ENCODE measurements at regions not wholly inside any gene's neighbourhood (a gene's known extent, or its start where the extent isn't known, plus 50 kb on each side); places are given as distances from the start of the nearest gene placed in this dataset.

- no peak for DNase-seq (ENCODE audit: low spot score)
These were observed 176.7 kb upstream of the CTTNBP2NL start for GRCh38 chr1:112219267-112219666.

- DNase-seq (ENCODE audit: low spot score) = no peak
These were observed 165.8 kb upstream of the CTTNBP2NL start for GRCh38 chr1:112230232-112230631.

DNA sequence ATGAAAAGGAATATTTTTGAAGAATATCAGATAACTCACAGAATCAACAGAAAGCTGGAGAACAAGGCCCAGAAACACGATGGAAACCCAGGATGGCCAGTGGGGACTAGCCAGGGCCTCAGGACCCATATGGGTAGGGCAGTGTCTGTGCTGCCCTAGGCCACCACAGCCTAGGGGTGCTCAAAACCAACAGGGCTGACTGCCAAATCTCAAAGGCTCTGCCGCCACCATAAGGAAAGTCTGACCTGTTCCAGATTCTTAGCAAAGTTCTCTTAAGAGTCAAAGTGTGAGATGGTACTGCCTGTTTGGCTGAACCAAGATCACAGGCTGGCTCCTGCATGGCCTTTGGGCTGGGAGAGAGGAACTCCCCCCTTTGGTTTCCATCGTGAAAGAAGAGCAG lies 164.7 kb upstream of the CTTNBP2NL start:
- DNase-seq (ENCODE audit: low spot score) = no peak

GRCh38 chr1:112232848-112233247 lies 163.2 kb upstream of the CTTNBP2NL start:
- no peak for DNase-seq (ENCODE audit: low spot score)

DNA sequence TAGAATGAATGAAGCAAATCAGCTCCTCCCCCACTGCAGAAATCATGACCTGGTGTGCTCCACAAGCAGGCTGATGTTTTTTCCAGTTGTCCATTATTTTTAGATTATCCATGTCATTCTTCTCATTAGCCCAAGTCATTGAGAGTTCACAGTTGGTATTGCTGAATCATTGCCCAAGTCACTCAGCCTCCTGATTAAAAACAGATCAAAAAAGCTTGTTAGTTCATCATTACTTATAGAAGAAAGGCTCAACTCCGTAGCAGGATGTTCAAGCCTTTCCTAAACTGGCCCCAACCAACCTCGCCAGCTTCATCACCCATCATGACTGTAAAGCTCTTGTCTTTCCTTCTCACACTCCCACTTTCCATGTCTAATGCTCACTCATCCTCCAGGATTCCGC lies 161.3 kb upstream of the CTTNBP2NL start:
- DNase-seq (ENCODE audit: low spot score) = no peak

GRCh38 chr1:112237983-112238545 lies 157.9 kb upstream of the CTTNBP2NL start:
- DNase-seq (ENCODE audit: low spot score) = no peak

- no peak for DNase-seq (ENCODE audit: low spot score)
These were observed 156.2 kb upstream of the CTTNBP2NL start for GRCh38 chr1:112239683-112240330.

- no peak for DNase-seq (ENCODE audit: low spot score)
These were observed 153.5 kb upstream of the CTTNBP2NL start for GRCh38 chr1:112242470-112242869.

DNA sequence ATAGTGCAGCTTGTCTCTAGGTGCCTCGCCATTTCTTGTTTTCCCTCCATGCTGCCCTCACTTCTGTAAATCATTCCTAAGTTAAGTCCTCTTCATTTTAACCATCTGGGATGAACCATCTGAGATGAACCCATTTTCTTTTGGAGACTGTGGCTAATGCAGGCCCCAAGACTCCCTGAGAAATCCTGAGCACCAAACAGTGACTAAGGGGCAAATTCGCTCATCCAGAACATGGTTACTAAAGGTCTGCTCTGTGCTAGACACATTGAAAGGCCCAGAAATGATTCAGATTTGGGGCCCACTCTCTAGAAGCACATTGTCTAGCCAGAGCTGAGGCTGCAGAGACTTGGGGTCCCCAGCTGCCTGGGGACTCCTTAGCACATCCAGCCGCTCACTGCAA lies 151.9 kb upstream of the CTTNBP2NL start:
- no peak for DNase-seq (ENCODE audit: low spot score)

DNA sequence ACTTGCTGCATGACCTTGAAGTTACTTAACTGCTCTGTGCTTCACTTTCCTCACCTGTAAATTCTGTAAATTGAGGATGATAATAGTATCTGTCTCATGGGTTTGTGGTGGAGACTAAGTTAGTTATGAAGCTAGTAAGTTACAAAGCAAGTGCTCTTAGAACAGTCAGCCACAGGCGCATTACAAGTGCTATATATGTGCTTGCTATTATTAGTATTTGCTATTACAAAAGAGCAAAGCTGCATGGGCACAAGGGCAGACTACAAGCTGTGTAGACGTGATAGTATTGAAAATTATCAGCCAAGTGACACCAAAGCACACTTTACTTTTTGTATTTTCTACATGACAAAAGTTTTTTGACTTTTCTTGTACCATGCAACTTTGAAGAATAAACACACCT lies 150.9 kb upstream of the CTTNBP2NL start:
- no peak for DNase-seq (ENCODE audit: low spot score)

GRCh38 chr1:112247036-112247597 lies 148.9 kb upstream of the CTTNBP2NL start:
- no peak for DNase-seq (ENCODE audit: low spot score)

- no peak for DNase-seq (ENCODE audit: low spot score)
These were observed 148.1 kb upstream of the CTTNBP2NL start for GRCh38 chr1:112247961-112248360.

- DNase-seq (ENCODE audit: low spot score) = no peak
These were observed 145.1 kb upstream of the CTTNBP2NL start for GRCh38 chr1:112250892-112251291.

GRCh38 chr1:112251766-112252506 lies 144.1 kb upstream of the CTTNBP2NL start:
- DNase-seq (ENCODE audit: low spot score) = peak; percentile 77

DNA sequence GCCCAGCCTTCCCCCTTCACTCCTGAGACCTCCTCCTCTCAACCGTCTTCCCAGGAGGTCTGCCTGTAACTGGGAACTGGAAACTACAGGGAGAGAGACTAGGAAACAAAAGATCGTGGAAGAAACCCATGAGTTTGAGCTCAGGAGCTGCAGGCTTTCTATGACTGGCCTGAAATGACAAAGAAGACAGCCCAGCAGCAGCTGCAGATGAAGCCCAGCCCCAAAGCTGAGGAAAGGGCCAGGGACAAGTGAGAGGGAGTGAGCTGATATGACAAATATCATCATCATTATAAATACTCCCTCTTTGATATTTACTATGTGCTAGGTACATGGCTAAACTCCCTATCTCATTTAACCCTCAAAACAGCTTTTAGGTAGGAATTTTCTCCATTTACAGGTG lies 142.6 kb upstream of the CTTNBP2NL start:
- DNase-seq (ENCODE audit: low spot score) = no peak

DNA sequence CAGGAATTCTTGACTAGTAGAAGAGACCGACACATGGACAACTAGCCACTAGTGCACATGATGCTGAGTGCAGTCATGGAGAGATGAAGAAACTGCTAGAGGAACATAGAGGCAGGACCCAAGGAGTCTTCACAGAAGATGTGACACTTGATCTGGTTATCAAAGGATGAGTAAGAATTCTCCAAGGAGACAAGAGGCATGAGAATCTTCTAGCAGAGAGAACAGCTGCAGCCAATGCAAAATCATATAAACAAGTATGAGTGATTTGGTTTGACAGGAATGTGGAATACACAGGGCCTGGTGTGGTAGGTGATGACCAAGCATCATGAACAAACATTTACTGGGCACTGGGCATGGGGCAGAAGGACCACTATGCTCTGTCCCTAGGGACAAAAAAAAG lies 140.9 kb upstream of the CTTNBP2NL start:
- no peak for DNase-seq (ENCODE audit: low spot score)

- no peak for DNase-seq (ENCODE audit: low spot score)
These were observed 139.6 kb upstream of the CTTNBP2NL start for GRCh38 chr1:112256411-112256810.

- no peak for DNase-seq (ENCODE audit: low spot score)
These were observed 138.8 kb upstream of the CTTNBP2NL start for GRCh38 chr1:112257043-112257835.

DNA sequence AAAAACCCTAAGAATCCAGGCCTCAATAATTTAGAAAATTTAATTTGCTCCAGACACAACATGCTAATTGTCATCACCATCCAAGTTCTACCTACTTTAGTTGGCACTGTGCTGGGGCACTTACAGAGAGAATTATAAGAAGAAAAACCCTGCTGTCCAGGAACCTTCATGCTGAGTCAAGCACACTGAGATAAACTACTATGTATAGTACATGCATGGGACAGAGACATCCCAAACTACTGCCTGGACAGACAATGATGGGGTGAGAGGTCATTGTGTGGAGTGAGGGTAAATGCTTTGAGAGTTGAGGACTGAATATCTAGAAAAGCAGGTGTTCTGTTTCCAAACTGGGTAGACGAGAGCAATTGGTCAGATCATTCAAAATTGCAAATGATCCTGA lies 135.3 kb upstream of the CTTNBP2NL start:
- no peak for DNase-seq (ENCODE audit: low spot score)

- DNase-seq (ENCODE audit: low spot score) = no peak
These were observed 133.7 kb upstream of the CTTNBP2NL start for GRCh38 chr1:112262316-112262715.

DNA sequence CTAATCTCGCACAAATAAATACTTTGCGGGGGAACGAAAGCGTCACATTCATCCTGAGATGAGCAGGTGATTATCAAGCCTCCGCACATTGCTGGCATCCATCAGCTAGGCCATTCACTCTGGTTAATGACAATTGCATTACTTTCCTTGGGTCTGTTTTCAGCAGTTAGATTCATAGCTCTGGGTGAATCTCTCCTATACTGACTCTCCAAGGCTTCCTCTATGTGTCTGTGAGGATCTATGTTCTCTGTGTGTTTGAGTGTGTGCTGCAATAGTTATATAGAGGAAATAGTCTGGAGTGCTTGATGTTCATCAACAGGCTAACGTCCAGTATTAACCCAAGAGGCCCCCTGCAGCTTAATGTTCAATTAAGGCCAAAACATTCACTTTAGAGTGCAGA lies 133.0 kb upstream of the CTTNBP2NL start:
- DNase-seq (ENCODE audit: low spot score) = no peak

GRCh38 chr1:112263453-112263852 lies 132.6 kb upstream of the CTTNBP2NL start:
- no peak for DNase-seq (ENCODE audit: low spot score)

Measured in SW480 (cell line).